GM23338 (cell line): ENCODE measurements at regions not wholly inside any gene's neighbourhood (a gene's known extent, or its start where the extent isn't known, plus 50 kb on each side); places are given as distances from the start of the nearest gene placed in this dataset.
"Not testable (repeated sequence)": the region's sequence is repeated elsewhere in the genome, so short reads cannot be mapped to it uniquely, and the experiment has no call there.

ENCODE experiments used
- ATAC-seq: fragments of 200-7000 bp; cut with Tn5 transposase; 3 replicates; pipeline ENCODE4 v1.9.1; 2020
- DNase-seq: peaks from one replicate; pipeline ENCODE4 v3.0.0-alpha.2; 2015; ENCODE audit warnings: low spot score
- H2AFZ ChIP-seq: fragments of 200-600 bp; sonication (generic); 2 replicates; pipeline ENCODE4 v1.8.0; 2016; ENCODE audit warnings: antibody characterized with exemption, mild to moderate bottlenecking, moderate library complexity
- H3F3A ChIP-seq: fragments of 200-600 bp; sonication (generic); replicated peaks from 2 replicates; pipeline ENCODE4 v1.8.0; 2017; ENCODE audit warnings: antibody characterized with exemption, mixed run types, low read depth
- H3K27ac ChIP-seq: fragments of 200-600 bp; sonication (generic); 2 replicates; pipeline ENCODE4 v1.6.1; 2016; ENCODE audit warnings: low read depth
- H3K27me3 ChIP-seq: fragments of 200-600 bp; sonication (generic); 2 replicates; pipeline ENCODE4 v1.8.0; 2016; ENCODE audit warnings: mild to moderate bottlenecking, mixed run types, moderate library complexity; ENCODE audit not compliant: insufficient read depth
- H3K36me3 ChIP-seq: fragments of 200-600 bp; sonication (generic); 2 replicates; pipeline ENCODE4 v1.8.0; 2016; ENCODE audit warnings: mild to moderate bottlenecking; ENCODE audit not compliant: insufficient read depth
- H3K4me1 ChIP-seq: fragments of 200-600 bp; sonication (generic); 2 replicates; pipeline ENCODE4 v1.8.0; 2016; ENCODE audit warnings: mild to moderate bottlenecking, moderate library complexity; ENCODE audit not compliant: insufficient read depth
- H3K4me2 ChIP-seq: fragments of 200-600 bp; sonication (generic); 2 replicates; pipeline ENCODE4 v1.7.1; 2017; ENCODE audit warnings: mixed run types
- H3K4me3 ChIP-seq: fragments of 200-600 bp; sonication (generic); 2 replicates; pipeline ENCODE4 v1.6.1; 2016; ENCODE audit warnings: mixed run types
- H3K79me2 ChIP-seq: fragments of 200-600 bp; sonication (generic); replicated peaks from 2 replicates; pipeline ENCODE4 v1.8.0; 2017; ENCODE audit warnings: mild to moderate bottlenecking; ENCODE audit not compliant: insufficient read depth
- H3K9me2 ChIP-seq: fragments of 200-600 bp; sonication (generic); 2 replicates; pipeline ENCODE4 v1.8.0; 2017; ENCODE audit not compliant: insufficient read depth
- H4K20me1 ChIP-seq: fragments of 200-600 bp; sonication (generic); replicated peaks from 2 replicates; pipeline ENCODE4 v1.8.0; 2017; ENCODE audit warnings: mild to moderate bottlenecking; ENCODE audit not compliant: insufficient read depth
- H3K27ac Mint-ChIP-seq: 2 replicates; pipeline ENCODE4 v1.8.0; 2020; ENCODE audit warnings: inconsistent platforms, mild to moderate bottlenecking, moderate library complexity, mixed read lengths
- H3K27me3 Mint-ChIP-seq: 3 replicates; pipeline ENCODE4 v1.8.0; 2022; ENCODE audit warnings: low read depth, mild to moderate bottlenecking, moderate library complexity, mixed read lengths, inconsistent platforms; ENCODE audit not compliant: insufficient read depth, poor library complexity
- H3K36me3 Mint-ChIP-seq: 3 replicates; pipeline ENCODE4 v1.8.0; 2021; ENCODE audit warnings: low read depth, mild to moderate bottlenecking, inconsistent platforms, moderate library complexity, mixed read lengths
- H3K4me1 Mint-ChIP-seq: 3 replicates; pipeline ENCODE4 v1.8.0; 2020; ENCODE audit warnings: mild to moderate bottlenecking, inconsistent platforms, mixed read lengths
- H3K4me3 Mint-ChIP-seq: 3 replicates; pipeline ENCODE4 v1.8.0; 2021; ENCODE audit warnings: moderate library complexity, mild to moderate bottlenecking, inconsistent platforms, mixed read lengths
- H3K9me3 Mint-ChIP-seq: 3 replicates; pipeline ENCODE4 v1.8.0; 2020; ENCODE audit warnings: moderate library complexity, mild to moderate bottlenecking, inconsistent platforms, mixed read lengths
- CREB1 ChIP-seq: fragments of 250-450 bp; sonication (Bioruptor Pico); IDR thresholded peaks from 2 replicates; pipeline ENCODE4 v1.5.0; 2020; ENCODE audit warnings: low read depth, mild to moderate bottlenecking, moderate library complexity
- ETS1 ChIP-seq: IDR thresholded peaks from 2 replicates; pipeline ENCODE4 v1.6.1; 2016; ENCODE audit warnings: antibody characterized with exemption
- EZH2 ChIP-seq: fragments of 200-600 bp; sonication (generic); IDR thresholded peaks from one replicate; pipeline ENCODE4 v1.8.0; 2017; ENCODE audit warnings: antibody characterized with exemption, mild to moderate bottlenecking, low read depth; ENCODE audit not compliant: unreplicated experiment
- POLR2AphosphoS5 ChIP-seq: IDR thresholded peaks from 2 replicates; pipeline ENCODE4 v1.6.1; 2016; ENCODE audit warnings: antibody characterized with exemption, low read depth
- REST ChIP-seq: IDR thresholded peaks from one replicate; pipeline ENCODE4 v1.6.1; 2018; ENCODE audit warnings: antibody characterized with exemption; ENCODE audit not compliant: unreplicated experiment
- STAT1 ChIP-seq: IDR thresholded peaks from one replicate; pipeline ENCODE4 v1.6.1; 2016; ENCODE audit warnings: antibody characterized with exemption; ENCODE audit not compliant: unreplicated experiment
- ZNF114 ChIP-seq: fragments of 250-450 bp; sonication (Bioruptor Pico); IDR thresholded peaks from 2 replicates; pipeline ENCODE4 v1.5.0; 2020; ENCODE audit warnings: mild to moderate bottlenecking, moderate library complexity

DNA sequence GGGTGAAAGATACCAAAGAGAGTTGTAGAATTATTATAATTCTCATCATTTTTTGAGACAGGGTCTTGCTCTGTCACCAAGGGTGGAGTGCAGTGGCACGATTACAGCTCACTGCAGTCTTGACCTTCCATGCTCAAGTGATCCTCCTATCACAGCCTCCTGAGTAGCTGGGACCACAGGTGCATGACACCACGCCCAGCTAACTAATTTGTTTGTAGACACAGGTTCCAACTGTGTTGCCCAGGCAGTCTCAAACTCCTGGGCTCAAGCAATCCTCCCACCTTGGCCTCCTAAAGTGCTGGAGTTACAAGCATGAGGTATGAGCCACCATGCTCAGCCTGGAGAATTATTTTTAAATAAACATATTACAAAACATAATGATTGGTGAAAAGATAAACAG is 92.8 kb upstream of the MSH6 start:
- Mint-ChIP-seq H3K9me3 (no peaks in the 10 kb centered on the region), H3K4me3 (no peak overlapping the region), H3K27me3 (peaks cover 6% of the 10 kb centered on the region), H3K36me3 (no peaks in the 10 kb centered on the region), H3K27ac (no peak overlapping the region), H3K4me1 (peaks cover 35% of the 10 kb centered on the region)
- TF ChIP-seq POLR2AphosphoS5 (no peak), REST (no peak), ZNF114 (CRISPR knock-in tag) (no peak), STAT1 (no peak), CREB1 (CRISPR knock-in tag) (no peak), EZH2 (no peak), ETS1 (no peak)
- Histone ChIP-seq H2AFZ (no peak overlapping the region), H3K27me3 (no peaks in the 10 kb centered on the region), H3K4me1 (peaks cover 21% of the 10 kb centered on the region), H3K4me2 (no peak overlapping the region), H3K4me3 (no peak overlapping the region), H3K9me2 (peaks cover 6% of the 10 kb centered on the region; the same call in 1 of the 2 replicates), H3K27ac (no peak overlapping the region), H3K36me3 (peaks cover 11% of the 10 kb centered on the region; the same call in 1 of the 2 replicates), H4K20me1 (no peaks in the 10 kb centered on the region; the same call in 1 of the 2 replicates), H3K79me2 (no peaks in the 10 kb centered on the region), H3F3A (peaks cover 10% of the 10 kb centered on the region; the same call in 1 of the 2 replicates)
- no peak for ATAC-seq
- no peak for DNase-seq

- Mint-ChIP-seq H3K4me1 (peaks cover 27% of the 10 kb centered on the region), H3K27ac (peak overlapping the region; percentile 22)
- not testable (repeated sequence) for ATAC-seq, H3K36me3 Mint-ChIP-seq, H3K4me3 Mint-ChIP-seq, DNase-seq, H3K9me2 ChIP-seq, H3K79me2 ChIP-seq, H3F3A ChIP-seq, H4K20me1 ChIP-seq, H2AFZ ChIP-seq, H3K27me3 ChIP-seq, H3K4me2 ChIP-seq, H3K27me3 Mint-ChIP-seq, H3K9me3 Mint-ChIP-seq, H3K4me3 ChIP-seq
- Histone ChIP-seq H3K4me1 (peaks cover 15% of the 10 kb centered on the region), H3K27ac (peak overlapping the region; percentile 72; the same call in 1 of the 2 replicates), H3K36me3 (peaks cover 11% of the 10 kb centered on the region; the same call in 1 of the 2 replicates)
These were observed 93.8 kb upstream of the MSH6 start for GRCh38 chr2:47689118-47689517.
